ENCODE measurements at regions not wholly inside any gene's neighbourhood (a gene's known extent, or its start where the extent isn't known, plus 50 kb on each side); places are given as distances from the start of the nearest gene placed in this dataset.

GRCh38 chr16:61480250-61480649 is 556.0 kb downstream of the CDH8 start:
- Histone ChIP-seq H3K27ac (ENCODE audit: low read depth, low read length) (no peak overlapping the region), H3K27me3 (ENCODE audit: control insufficient read depth, low read length) (no peaks in the 10 kb centered on the region), H3K36me3 (ENCODE audit: control insufficient read depth, low read length) (no peaks in the 10 kb centered on the region), H3K4me1 (ENCODE audit: control insufficient read depth, low read length) (no peaks in the 10 kb centered on the region), H3K9me3 (ENCODE audit: control insufficient read depth, insufficient read depth, low read length) (no peaks in the 10 kb centered on the region), H3K9me2 (replicated peaks; ENCODE audit: control insufficient read depth, low read length) (no peaks in the 10 kb centered on the region), H4K20me1 (ENCODE audit: control insufficient read depth, insufficient read depth, low read depth, low read length) (no peaks in the 10 kb centered on the region), H3K4me2 (ENCODE audit: low read length) (no peak overlapping the region), H3K79me2 (ENCODE audit: control insufficient read depth, low read length) (no peaks in the 10 kb centered on the region), H3F3A (ENCODE audit: control insufficient read depth, insufficient read depth) (no peaks in the 10 kb centered on the region), H3K4me3 (ENCODE audit: low read length) (no peak overlapping the region)
- TF ChIP-seq EZH2phosphoT487 (IDR thresholded peaks at IDR 0.05; ENCODE audit: borderline replicate concordance, low read length) (no peak), CTCF (IDR thresholded peaks at IDR 0.05; ENCODE audit: low read depth, low read length, poor library complexity, severe bottlenecking) (no peak)

- no peaks in the 10 kb centered on the region for H4K20me1 ChIP-seq (ENCODE audit: control insufficient read depth, insufficient read depth, low read depth, low read length)
- TF ChIP-seq CTCF (IDR thresholded peaks at IDR 0.05; ENCODE audit: low read depth, low read length, poor library complexity, severe bottlenecking) (no peak), EZH2phosphoT487 (IDR thresholded peaks at IDR 0.05; ENCODE audit: borderline replicate concordance, low read length) (no peak)
- no peak overlapping the region for H3K4me3 ChIP-seq (ENCODE audit: low read length)
- H3K36me3 ChIP-seq (ENCODE audit: control insufficient read depth, low read length): no peaks in the 10 kb centered on the region
- no peaks in the 10 kb centered on the region for H3K9me3 ChIP-seq (ENCODE audit: control insufficient read depth, insufficient read depth, low read length)
- no peaks in the 10 kb centered on the region for H3F3A ChIP-seq (ENCODE audit: control insufficient read depth, insufficient read depth)
- H3K4me2 ChIP-seq (ENCODE audit: low read length): no peak overlapping the region
- H3K4me1 ChIP-seq (ENCODE audit: control insufficient read depth, low read length): no peaks in the 10 kb centered on the region
- no peaks in the 10 kb centered on the region for H3K79me2 ChIP-seq (ENCODE audit: control insufficient read depth, low read length)
- no peaks in the 10 kb centered on the region for H3K27me3 ChIP-seq (ENCODE audit: control insufficient read depth, low read length)
- no peak overlapping the region for H3K27ac ChIP-seq (ENCODE audit: low read depth, low read length)
- H3K9me2 ChIP-seq (replicated peaks; ENCODE audit: control insufficient read depth, low read length): no peaks in the 10 kb centered on the region
Observed at GRCh38 chr16:61471737-61472136, 564.5 kb downstream of the CDH8 start.

GRCh38 chr16:61471023-61471422 is 565.2 kb downstream of the CDH8 start:
- Histone ChIP-seq H4K20me1 (ENCODE audit: control insufficient read depth, insufficient read depth, low read depth, low read length) (no peaks in the 10 kb centered on the region), H3K4me3 (ENCODE audit: low read length) (no peak overlapping the region), H3K27me3 (ENCODE audit: control insufficient read depth, low read length) (no peaks in the 10 kb centered on the region), H3K9me2 (replicated peaks; ENCODE audit: control insufficient read depth, low read length) (no peaks in the 10 kb centered on the region), H3F3A (ENCODE audit: control insufficient read depth, insufficient read depth) (no peaks in the 10 kb centered on the region), H3K27ac (ENCODE audit: low read depth, low read length) (no peak overlapping the region), H3K9me3 (ENCODE audit: control insufficient read depth, insufficient read depth, low read length) (no peaks in the 10 kb centered on the region), H3K79me2 (ENCODE audit: control insufficient read depth, low read length) (no peaks in the 10 kb centered on the region), H3K36me3 (ENCODE audit: control insufficient read depth, low read length) (no peaks in the 10 kb centered on the region), H3K4me1 (ENCODE audit: control insufficient read depth, low read length) (no peaks in the 10 kb centered on the region), H3K4me2 (ENCODE audit: low read length) (no peak overlapping the region)
- TF ChIP-seq EZH2phosphoT487 (IDR thresholded peaks at IDR 0.05; ENCODE audit: borderline replicate concordance, low read length): no peak
- no peak for TF ChIP-seq CTCF (IDR thresholded peaks at IDR 0.05; ENCODE audit: low read depth, low read length, poor library complexity, severe bottlenecking)

- Histone ChIP-seq H4K20me1 (ENCODE audit: control insufficient read depth, insufficient read depth, low read depth, low read length) (no peaks in the 10 kb centered on the region), H3K4me2 (ENCODE audit: low read length) (no peak overlapping the region), H3K27ac (ENCODE audit: low read depth, low read length) (no peak overlapping the region), H3F3A (ENCODE audit: control insufficient read depth, insufficient read depth) (no peaks in the 10 kb centered on the region), H3K36me3 (ENCODE audit: control insufficient read depth, low read length) (no peaks in the 10 kb centered on the region), H3K9me3 (ENCODE audit: control insufficient read depth, insufficient read depth, low read length) (no peaks in the 10 kb centered on the region), H3K79me2 (ENCODE audit: control insufficient read depth, low read length) (no peaks in the 10 kb centered on the region), H3K4me3 (ENCODE audit: low read length) (no peak overlapping the region), H3K9me2 (replicated peaks; ENCODE audit: control insufficient read depth, low read length) (no peaks in the 10 kb centered on the region; the same call in 1 of the 2 replicates), H3K4me1 (ENCODE audit: control insufficient read depth, low read length) (no peaks in the 10 kb centered on the region), H3K27me3 (ENCODE audit: control insufficient read depth, low read length) (no peaks in the 10 kb centered on the region)
- no peak for TF ChIP-seq EZH2phosphoT487 (IDR thresholded peaks at IDR 0.05; ENCODE audit: borderline replicate concordance, low read length)
- no peak for TF ChIP-seq CTCF (IDR thresholded peaks at IDR 0.05; ENCODE audit: low read depth, low read length, poor library complexity, severe bottlenecking)
Observed at GRCh38 chr16:61465285-61465684, 571.0 kb downstream of the CDH8 start.

All from DOHH2 (cell line).